ENCODE measurements at regions not wholly inside any gene's neighbourhood (a gene's known extent, or its start where the extent isn't known, plus 50 kb on each side); places are given as distances from the start of the nearest gene placed in this dataset.

DNA sequence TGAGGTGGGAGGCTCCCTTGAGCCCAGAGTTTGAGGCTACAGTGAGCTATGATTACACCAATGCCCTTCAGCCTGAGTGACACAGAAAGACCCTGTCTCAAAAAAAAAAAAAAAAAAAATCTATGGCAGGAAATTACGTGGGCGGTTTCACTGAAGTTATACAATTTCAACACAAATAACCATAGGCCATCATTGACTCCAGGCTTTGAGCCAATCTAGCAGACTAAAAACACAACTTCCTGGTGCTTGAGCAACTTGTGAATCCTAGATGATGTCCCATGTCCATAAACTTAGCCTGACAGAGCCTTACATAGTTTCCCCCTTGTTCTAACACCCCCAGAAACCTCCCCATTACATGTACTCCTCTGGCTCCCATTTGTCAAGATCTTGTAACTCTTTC lies 131.8 kb downstream of the QRSL1 start:
- Histone ChIP-seq H2AFZ (ENCODE audit: low read depth, low read length) (no peak overlapping the region), H3K4me2 (ENCODE audit: low read length) (no peak overlapping the region), H3K36me3 (ENCODE audit: insufficient read depth, low read length) (no peaks in the 10 kb centered on the region), H4K20me1 (ENCODE audit: insufficient read depth) (no peaks in the 10 kb centered on the region), H3K4me3 (ENCODE audit: low read length) (no peak overlapping the region), H3K27ac (ENCODE audit: low read length) (no peak overlapping the region), H3F3A (ENCODE audit: insufficient read depth, low read length, poor library complexity, severe bottlenecking) (no peaks in the 10 kb centered on the region), H3K9ac (ENCODE audit: low read length) (no peak overlapping the region), H3K27me3 (ENCODE audit: insufficient read depth, low read depth, low read length) (no peaks in the 10 kb centered on the region), H3K79me2 (replicated peaks; ENCODE audit: insufficient read depth, low read length) (no peaks in the 10 kb centered on the region), H3K9me2 (ENCODE audit: insufficient read depth, low read length) (no peaks in the 10 kb centered on the region), H3K9me3 (ENCODE audit: low read length) (no peaks in the 10 kb centered on the region)
- TF ChIP-seq, protein P1, sequence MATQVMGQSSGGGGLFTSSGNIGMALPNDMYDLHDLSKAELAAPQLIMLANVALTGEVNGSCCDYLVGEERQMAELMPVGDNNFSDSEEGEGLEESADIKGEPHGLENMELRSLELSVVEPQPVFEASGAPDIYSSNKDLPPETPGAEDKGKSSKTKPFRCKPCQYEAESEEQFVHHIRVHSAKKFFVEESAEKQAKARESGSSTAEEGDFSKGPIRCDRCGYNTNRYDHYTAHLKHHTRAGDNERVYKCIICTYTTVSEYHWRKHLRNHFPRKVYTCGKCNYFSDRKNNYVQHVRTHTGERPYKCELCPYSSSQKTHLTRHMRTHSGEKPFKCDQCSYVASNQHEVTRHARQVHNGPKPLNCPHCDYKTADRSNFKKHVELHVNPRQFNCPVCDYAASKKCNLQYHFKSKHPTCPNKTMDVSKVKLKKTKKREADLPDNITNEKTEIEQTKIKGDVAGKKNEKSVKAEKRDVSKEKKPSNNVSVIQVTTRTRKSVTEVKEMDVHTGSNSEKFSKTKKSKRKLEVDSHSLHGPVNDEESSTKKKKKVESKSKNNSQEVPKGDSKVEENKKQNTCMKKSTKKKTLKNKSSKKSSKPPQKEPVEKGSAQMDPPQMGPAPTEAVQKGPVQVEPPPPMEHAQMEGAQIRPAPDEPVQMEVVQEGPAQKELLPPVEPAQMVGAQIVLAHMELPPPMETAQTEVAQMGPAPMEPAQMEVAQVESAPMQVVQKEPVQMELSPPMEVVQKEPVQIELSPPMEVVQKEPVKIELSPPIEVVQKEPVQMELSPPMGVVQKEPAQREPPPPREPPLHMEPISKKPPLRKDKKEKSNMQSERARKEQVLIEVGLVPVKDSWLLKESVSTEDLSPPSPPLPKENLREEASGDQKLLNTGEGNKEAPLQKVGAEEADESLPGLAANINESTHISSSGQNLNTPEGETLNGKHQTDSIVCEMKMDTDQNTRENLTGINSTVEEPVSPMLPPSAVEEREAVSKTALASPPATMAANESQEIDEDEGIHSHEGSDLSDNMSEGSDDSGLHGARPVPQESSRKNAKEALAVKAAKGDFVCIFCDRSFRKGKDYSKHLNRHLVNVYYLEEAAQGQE (IDR thresholded peaks at IDR 0.05; ENCODE audit: borderline replicate concordance), result no peak
- TF ChIP-seq TAF1 (IDR thresholded peaks at IDR 0.05; ENCODE audit: low read depth) (no peak), EP300 (conservative IDR thresholded peaks at IDR 0.05; ENCODE audit: poor library complexity, severe bottlenecking) (no peak), SMC3 (conservative IDR thresholded peaks at IDR 0.05; ENCODE audit: poor library complexity) (no peak), MXI1 (conservative IDR thresholded peaks at IDR 0.05; ENCODE audit: poor library complexity, severe bottlenecking) (no peak), EZH2 (IDR thresholded peaks at IDR 0.05; ENCODE audit: borderline replicate concordance, insufficient read depth, low read length, poor library complexity, severe bottlenecking) (no peak), POLR2AphosphoS5 (IDR thresholded peaks at IDR 0.05) (no peak), RAD21 (conservative IDR thresholded peaks at IDR 0.05) (no peak)
- TF ChIP-seq, protein P2, sequence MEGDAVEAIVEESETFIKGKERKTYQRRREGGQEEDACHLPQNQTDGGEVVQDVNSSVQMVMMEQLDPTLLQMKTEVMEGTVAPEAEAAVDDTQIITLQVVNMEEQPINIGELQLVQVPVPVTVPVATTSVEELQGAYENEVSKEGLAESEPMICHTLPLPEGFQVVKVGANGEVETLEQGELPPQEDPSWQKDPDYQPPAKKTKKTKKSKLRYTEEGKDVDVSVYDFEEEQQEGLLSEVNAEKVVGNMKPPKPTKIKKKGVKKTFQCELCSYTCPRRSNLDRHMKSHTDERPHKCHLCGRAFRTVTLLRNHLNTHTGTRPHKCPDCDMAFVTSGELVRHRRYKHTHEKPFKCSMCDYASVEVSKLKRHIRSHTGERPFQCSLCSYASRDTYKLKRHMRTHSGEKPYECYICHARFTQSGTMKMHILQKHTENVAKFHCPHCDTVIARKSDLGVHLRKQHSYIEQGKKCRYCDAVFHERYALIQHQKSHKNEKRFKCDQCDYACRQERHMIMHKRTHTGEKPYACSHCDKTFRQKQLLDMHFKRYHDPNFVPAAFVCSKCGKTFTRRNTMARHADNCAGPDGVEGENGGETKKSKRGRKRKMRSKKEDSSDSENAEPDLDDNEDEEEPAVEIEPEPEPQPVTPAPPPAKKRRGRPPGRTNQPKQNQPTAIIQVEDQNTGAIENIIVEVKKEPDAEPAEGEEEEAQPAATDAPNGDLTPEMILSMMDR (IDR thresholded peaks at IDR 0.05; ENCODE audit: poor library complexity, severe bottlenecking), result no peak

DNA sequence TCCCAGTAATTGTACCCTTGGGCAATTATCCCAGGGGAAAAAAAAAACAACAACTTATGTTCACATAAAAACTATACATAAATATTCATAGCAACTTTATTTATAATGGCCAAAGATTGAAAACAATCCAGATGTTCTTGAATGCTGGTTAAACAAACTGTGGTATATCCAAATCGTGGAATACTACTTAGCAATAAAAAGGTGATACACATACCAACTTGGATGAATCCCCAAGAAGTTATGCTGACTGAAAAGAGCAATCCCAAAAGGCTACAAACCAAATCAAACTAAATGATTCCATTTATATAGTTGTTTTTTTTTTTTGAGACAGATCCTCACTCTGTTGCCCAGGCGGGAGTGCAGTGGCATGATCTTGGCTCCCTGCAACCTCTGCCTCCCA lies 129.7 kb downstream of the QRSL1 start:
- H3K27me3 ChIP-seq (ENCODE audit: insufficient read depth, low read depth, low read length), result no peaks in the 10 kb centered on the region
- no peaks in the 10 kb centered on the region for H4K20me1 ChIP-seq (ENCODE audit: insufficient read depth)
- no peak overlapping the region for H3K27ac ChIP-seq (ENCODE audit: low read length)
- H2AFZ ChIP-seq (ENCODE audit: low read depth, low read length), result no peak overlapping the region
- no peak overlapping the region for H3K9ac ChIP-seq (ENCODE audit: low read length)
- H3K79me2 ChIP-seq (replicated peaks; ENCODE audit: insufficient read depth, low read length), result no peaks in the 10 kb centered on the region
- H3K4me2 ChIP-seq (ENCODE audit: low read length), result no peak overlapping the region
- H3F3A ChIP-seq (ENCODE audit: insufficient read depth, low read length, poor library complexity, severe bottlenecking), result no peaks in the 10 kb centered on the region
- H3K4me3 ChIP-seq (ENCODE audit: low read length), result no peak overlapping the region
- no peak for TF ChIP-seq MXI1 (conservative IDR thresholded peaks at IDR 0.05; ENCODE audit: poor library complexity, severe bottlenecking)
- no peak for TF ChIP-seq EP300 (conservative IDR thresholded peaks at IDR 0.05; ENCODE audit: poor library complexity, severe bottlenecking)
- TF ChIP-seq EZH2 (IDR thresholded peaks at IDR 0.05; ENCODE audit: borderline replicate concordance, insufficient read depth, low read length, poor library complexity, severe bottlenecking), result no peak
- TF ChIP-seq SMC3 (conservative IDR thresholded peaks at IDR 0.05; ENCODE audit: poor library complexity), result no peak
- TF ChIP-seq TAF1 (IDR thresholded peaks at IDR 0.05; ENCODE audit: low read depth), result no peak
- TF ChIP-seq, protein P2 (IDR thresholded peaks at IDR 0.05; ENCODE audit: poor library complexity, severe bottlenecking), result no peak
- TF ChIP-seq RAD21 (conservative IDR thresholded peaks at IDR 0.05), result no peak
- TF ChIP-seq POLR2AphosphoS5 (IDR thresholded peaks at IDR 0.05), result no peak
- TF ChIP-seq, protein P1 (IDR thresholded peaks at IDR 0.05; ENCODE audit: borderline replicate concordance), result no peak
- H3K36me3 ChIP-seq (ENCODE audit: insufficient read depth, low read length), result no peaks in the 10 kb centered on the region
- H3K9me2 ChIP-seq (ENCODE audit: insufficient read depth, low read length), result no peaks in the 10 kb centered on the region
- no peaks in the 10 kb centered on the region for H3K9me3 ChIP-seq (ENCODE audit: low read length)

Data from neural cell (in vitro differentiated cells).